ENCODE measurements at regions not wholly inside any gene's neighbourhood (a gene's known extent, or its start where the extent isn't known, plus 50 kb on each side); places are given as distances from the start of the nearest gene placed in this dataset.

GRCh38 chr1:37125295-37125694 is 91.0 kb upstream of the GRIK3 start:
- Histone ChIP-seq H3K27me3 (ENCODE audit: low read length) (no peaks in the 10 kb centered on the region), H2AFZ (ENCODE audit: low read depth, low read length, severe bottlenecking) (no peak overlapping the region), H3K9me3 (ENCODE audit: insufficient read depth, low read length) (no peaks in the 10 kb centered on the region)

GRCh38 chr1:37127254-37127748 is 93.0 kb upstream of the GRIK3 start:
- Histone ChIP-seq H4K20me1 (ENCODE audit: low read depth, low read length) (no peaks in the 10 kb centered on the region), H3K79me2 (ENCODE audit: insufficient read depth, low read length) (no peaks in the 10 kb centered on the region), H3K9ac (ENCODE audit: low read length) (no peak overlapping the region), H3K9me2 (replicated peaks; ENCODE audit: insufficient read depth, low read length) (no peaks in the 10 kb centered on the region), H3K36me3 (ENCODE audit: low read length) (no peaks in the 10 kb centered on the region), H3K4me2 (ENCODE audit: low read depth, low read length, poor library complexity, severe bottlenecking) (no peak overlapping the region), H3F3A (ENCODE audit: insufficient read depth) (no peaks in the 10 kb centered on the region), H3K27me3 (ENCODE audit: low read length) (no peaks in the 10 kb centered on the region), H3K9me3 (ENCODE audit: insufficient read depth, low read length) (no peaks in the 10 kb centered on the region), H3K27ac (ENCODE audit: low read depth, low read length) (no peak overlapping the region), H3K4me3 (ENCODE audit: insufficient read depth, low read length, poor library complexity, severe bottlenecking) (no peak overlapping the region), H2AFZ (ENCODE audit: low read depth, low read length, severe bottlenecking) (no peak overlapping the region)
- TF ChIP-seq EZH2phosphoT487 (conservative IDR thresholded peaks at IDR 0.05; ENCODE audit: low read length) (no peak), CTCF (IDR thresholded peaks at IDR 0.05; ENCODE audit: insufficient read depth, low read length, poor library complexity, severe bottlenecking) (no peak)

More at GRCh38 chr1:37125295-37125694, 91.0 kb upstream of the GRIK3 start:
- no peak overlapping the region for H3K4me3 ChIP-seq (ENCODE audit: insufficient read depth, low read length, poor library complexity, severe bottlenecking)
- no peaks in the 10 kb centered on the region for H3K79me2 ChIP-seq (ENCODE audit: insufficient read depth, low read length)
- TF ChIP-seq EZH2phosphoT487 (conservative IDR thresholded peaks at IDR 0.05; ENCODE audit: low read length), result no peak
- TF ChIP-seq CTCF (IDR thresholded peaks at IDR 0.05; ENCODE audit: insufficient read depth, low read length, poor library complexity, severe bottlenecking), result no peak
- H4K20me1 ChIP-seq (ENCODE audit: low read depth, low read length), result no peaks in the 10 kb centered on the region
- H3F3A ChIP-seq (ENCODE audit: insufficient read depth), result no peaks in the 10 kb centered on the region
- no peak overlapping the region for H3K9ac ChIP-seq (ENCODE audit: low read length)
- no peaks in the 10 kb centered on the region for H3K9me2 ChIP-seq (replicated peaks; ENCODE audit: insufficient read depth, low read length)
- no peak overlapping the region for H3K4me2 ChIP-seq (ENCODE audit: low read depth, low read length, poor library complexity, severe bottlenecking)
- H3K36me3 ChIP-seq (ENCODE audit: low read length), result no peaks in the 10 kb centered on the region
- no peak overlapping the region for H3K27ac ChIP-seq (ENCODE audit: low read depth, low read length)

- Histone ChIP-seq H4K20me1 (ENCODE audit: low read depth, low read length) (no peaks in the 10 kb centered on the region), H3K9ac (ENCODE audit: low read length) (no peak overlapping the region), H3K79me2 (ENCODE audit: insufficient read depth, low read length) (no peaks in the 10 kb centered on the region), H3K4me3 (ENCODE audit: insufficient read depth, low read length, poor library complexity, severe bottlenecking) (no peak overlapping the region), H3K9me3 (ENCODE audit: insufficient read depth, low read length) (no peaks in the 10 kb centered on the region), H3K9me2 (replicated peaks; ENCODE audit: insufficient read depth, low read length) (no peaks in the 10 kb centered on the region), H3K27me3 (ENCODE audit: low read length) (no peaks in the 10 kb centered on the region), H3K4me2 (ENCODE audit: low read depth, low read length, poor library complexity, severe bottlenecking) (no peak overlapping the region), H3K36me3 (ENCODE audit: low read length) (no peaks in the 10 kb centered on the region), H2AFZ (ENCODE audit: low read depth, low read length, severe bottlenecking) (no peak overlapping the region), H3F3A (ENCODE audit: insufficient read depth) (no peaks in the 10 kb centered on the region), H3K27ac (ENCODE audit: low read depth, low read length) (no peak overlapping the region)
- TF ChIP-seq EZH2phosphoT487 (conservative IDR thresholded peaks at IDR 0.05; ENCODE audit: low read length), result no peak
Observed at GRCh38 chr1:37128091-37128490, 93.8 kb upstream of the GRIK3 start.

- H3K9me3 ChIP-seq (ENCODE audit: insufficient read depth, low read length), result no peaks in the 10 kb centered on the region
- H3K36me3 ChIP-seq (ENCODE audit: low read length), result no peaks in the 10 kb centered on the region
- no peaks in the 10 kb centered on the region for H4K20me1 ChIP-seq (ENCODE audit: low read depth, low read length)
- H3K9ac ChIP-seq (ENCODE audit: low read length), result no peak overlapping the region
- H3F3A ChIP-seq (ENCODE audit: insufficient read depth), result no peaks in the 10 kb centered on the region
- no peak overlapping the region for H2AFZ ChIP-seq (ENCODE audit: low read depth, low read length, severe bottlenecking)
- no peak overlapping the region for H3K4me3 ChIP-seq (ENCODE audit: insufficient read depth, low read length, poor library complexity, severe bottlenecking)
- no peak overlapping the region for H3K27ac ChIP-seq (ENCODE audit: low read depth, low read length)
- no peaks in the 10 kb centered on the region for H3K27me3 ChIP-seq (ENCODE audit: low read length)
- TF ChIP-seq EZH2phosphoT487 (conservative IDR thresholded peaks at IDR 0.05; ENCODE audit: low read length) (no peak), CTCF (IDR thresholded peaks at IDR 0.05; ENCODE audit: insufficient read depth, low read length, poor library complexity, severe bottlenecking) (no peak)
- no peaks in the 10 kb centered on the region for H3K9me2 ChIP-seq (replicated peaks; ENCODE audit: insufficient read depth, low read length)
- H3K4me2 ChIP-seq (ENCODE audit: low read depth, low read length, poor library complexity, severe bottlenecking), result no peak overlapping the region
- no peaks in the 10 kb centered on the region for H3K79me2 ChIP-seq (ENCODE audit: insufficient read depth, low read length)
Observed at GRCh38 chr1:37130221-37130948, 96.1 kb upstream of the GRIK3 start.

All from SU-DHL-6 (cell line).